ENCODE measurements at regions not wholly inside any gene's neighbourhood (a gene's known extent, or its start where the extent isn't known, plus 50 kb on each side); places are given as distances from the start of the nearest gene placed in this dataset.

DNA sequence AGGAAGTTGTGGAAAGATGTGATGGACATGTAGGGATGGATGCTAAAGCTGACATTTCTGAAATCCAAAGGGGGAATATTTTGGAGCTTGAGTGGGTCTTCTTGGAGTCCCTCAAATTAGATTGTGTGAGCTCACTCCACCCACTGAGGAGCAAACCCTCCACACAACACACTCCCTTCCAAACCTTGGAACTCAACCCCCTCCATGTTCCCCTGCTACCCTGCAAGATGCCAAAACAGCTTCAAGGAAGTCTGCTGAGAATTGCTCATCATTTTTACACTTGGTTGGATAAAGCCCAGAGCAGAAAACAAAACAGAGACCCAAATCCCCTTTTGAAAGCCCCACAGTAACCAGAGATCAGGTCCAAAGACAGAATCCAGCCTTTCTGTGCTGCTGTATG lies 103.3 kb upstream of the ERCC4 start:
- TF ChIP-seq CTCF (IDR thresholded peaks at IDR 0.05) = no peak
- Mint-ChIP-seq H3K27ac (no peak overlapping the region), H3K36me3 (ENCODE audit: low read depth) (no peaks in the 10 kb centered on the region), H3K9me3 (no peaks in the 10 kb centered on the region), H3K4me1 (no peaks in the 10 kb centered on the region), H3K4me3 (no peak overlapping the region), H3K27me3 (ENCODE audit: low read depth, poor library complexity) (peaks cover 27% of the 10 kb centered on the region)
- DNase-seq = no peak

DNA sequence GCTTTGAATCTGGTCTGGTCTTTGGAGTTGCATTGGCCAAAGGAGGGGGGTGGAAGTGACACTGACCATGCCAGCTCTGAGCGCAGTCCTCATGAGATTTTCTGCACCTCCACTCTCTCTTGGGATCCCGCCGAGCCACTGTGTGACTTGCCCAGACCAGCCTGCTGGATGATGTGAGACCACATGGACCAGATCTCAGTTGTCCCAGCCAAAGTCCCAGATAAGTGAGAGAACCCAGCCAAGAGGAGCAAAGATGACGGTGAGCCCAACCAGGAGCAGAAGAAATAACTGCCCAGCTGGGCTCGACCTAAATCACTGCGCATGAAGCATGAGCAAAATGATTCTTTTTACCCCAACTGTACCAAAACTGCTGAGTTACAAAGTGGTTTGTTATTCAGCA lies 96.5 kb upstream of the ERCC4 start:
- H3K4me3 Mint-ChIP-seq = no peak overlapping the region
- no peak for TF ChIP-seq CTCF (IDR thresholded peaks at IDR 0.05)
- H3K27me3 Mint-ChIP-seq (ENCODE audit: low read depth, poor library complexity) = peaks cover 12% of the 10 kb centered on the region
- H3K36me3 Mint-ChIP-seq (ENCODE audit: low read depth) = no peaks in the 10 kb centered on the region
- no peaks in the 10 kb centered on the region for H3K4me1 Mint-ChIP-seq
- no peak overlapping the region for H3K27ac Mint-ChIP-seq
- DNase-seq = no peak
- no peaks in the 10 kb centered on the region for H3K9me3 Mint-ChIP-seq

GRCh38 chr16:13829697-13830299 lies 90.2 kb upstream of the ERCC4 start:
- no peak for DNase-seq
- no peaks in the 10 kb centered on the region for H3K9me3 Mint-ChIP-seq
- no peaks in the 10 kb centered on the region for H3K4me1 Mint-ChIP-seq
- peaks cover 17% of the 10 kb centered on the region for H3K27me3 Mint-ChIP-seq (ENCODE audit: low read depth, poor library complexity)
- no peak overlapping the region for H3K27ac Mint-ChIP-seq
- H3K36me3 Mint-ChIP-seq (ENCODE audit: low read depth) = no peaks in the 10 kb centered on the region
- no peak overlapping the region for H3K4me3 Mint-ChIP-seq
- no peak for TF ChIP-seq CTCF (IDR thresholded peaks at IDR 0.05)

DNA sequence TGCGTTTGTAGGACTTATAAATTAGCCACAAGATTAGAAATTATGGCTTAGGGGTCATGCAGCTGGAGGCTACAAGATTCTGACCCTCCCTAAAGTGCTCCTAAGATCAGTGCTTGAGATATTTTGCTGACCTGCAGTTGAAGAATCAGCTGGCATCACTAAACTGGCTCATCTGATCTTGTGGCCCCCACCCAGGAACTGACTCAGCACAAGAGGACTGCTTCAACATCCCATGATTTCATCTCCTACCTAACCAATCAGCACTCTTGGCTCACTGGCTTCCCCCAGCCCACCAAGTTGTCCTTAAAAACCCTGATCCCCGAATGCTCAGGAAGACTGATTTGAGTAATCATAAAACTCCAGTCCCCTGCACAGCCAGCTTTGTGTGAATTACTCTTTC lies 86.4 kb upstream of the ERCC4 start:
- Mint-ChIP-seq H3K4me1 (no peaks in the 10 kb centered on the region), H3K27ac (no peak overlapping the region), H3K27me3 (ENCODE audit: low read depth, poor library complexity) (peaks cover 17% of the 10 kb centered on the region), H3K36me3 (ENCODE audit: low read depth) (no peaks in the 10 kb centered on the region), H3K9me3 (no peaks in the 10 kb centered on the region), H3K4me3 (no peak overlapping the region)
- DNase-seq = no peak
- TF ChIP-seq CTCF (IDR thresholded peaks at IDR 0.05) = no peak

DNA sequence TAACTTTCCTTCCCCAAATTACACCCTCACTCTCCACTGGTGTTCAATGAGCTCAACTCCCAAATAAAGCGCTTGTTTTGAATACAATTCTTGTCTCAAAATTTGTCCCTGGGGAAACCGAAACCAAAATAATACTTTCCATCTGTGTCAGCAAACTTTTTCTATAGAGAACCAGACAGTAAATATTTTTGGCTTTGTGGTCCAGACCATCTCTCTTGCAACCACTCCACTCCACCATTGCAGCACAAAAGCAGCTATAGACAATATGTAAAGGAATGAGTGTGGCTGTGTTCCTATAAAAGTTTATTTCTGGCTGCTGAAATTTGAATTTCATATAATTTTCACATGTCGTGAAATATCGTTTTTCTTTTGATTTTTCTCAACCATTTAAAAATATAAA lies 84.6 kb upstream of the ERCC4 start:
- Mint-ChIP-seq H3K9me3 (no peaks in the 10 kb centered on the region), H3K4me3 (no peak overlapping the region), H3K36me3 (ENCODE audit: low read depth) (no peaks in the 10 kb centered on the region), H3K4me1 (no peaks in the 10 kb centered on the region), H3K27ac (no peak overlapping the region), H3K27me3 (ENCODE audit: low read depth, poor library complexity) (peaks cover 12% of the 10 kb centered on the region)
- TF ChIP-seq CTCF (IDR thresholded peaks at IDR 0.05) = no peak
- DNase-seq = no peak

- peaks cover 6% of the 10 kb centered on the region for H3K27me3 Mint-ChIP-seq (ENCODE audit: low read depth, poor library complexity)
- no peak for TF ChIP-seq CTCF (IDR thresholded peaks at IDR 0.05)
- H3K4me1 Mint-ChIP-seq = no peaks in the 10 kb centered on the region
- DNase-seq = no peak
- no peaks in the 10 kb centered on the region for H3K36me3 Mint-ChIP-seq (ENCODE audit: low read depth)
- H3K9me3 Mint-ChIP-seq = no peaks in the 10 kb centered on the region
- no peak overlapping the region for H3K27ac Mint-ChIP-seq
- no peak overlapping the region for H3K4me3 Mint-ChIP-seq
These were observed 83.8 kb upstream of the ERCC4 start for GRCh38 chr16:13835935-13836730.
